Neural cell (in vitro differentiated cells): ENCODE measurements at regions not wholly inside any gene's neighbourhood (a gene's known extent, or its start where the extent isn't known, plus 50 kb on each side); places are given as distances from the start of the nearest gene placed in this dataset.

Experiments used
- H2AFZ ChIP-seq: fragments of 200-600, 300-800 bp; sonication (generic), shearing (Covaris generic); 2 replicates; pipeline ENCODE4 v1.6.0; 2014; ENCODE audit warnings: low read depth, mild to moderate bottlenecking, antibody characterized with exemption, low read length, moderate library complexity
- H3F3A ChIP-seq: fragments of 200-600 bp; shearing (Covaris generic); 2 replicates; pipeline ENCODE4 v1.6.1; 2016; ENCODE audit warnings: mild to moderate bottlenecking, moderate library complexity, mixed read lengths, antibody characterized with exemption, low read length; ENCODE audit not compliant: insufficient read depth, poor library complexity, severe bottlenecking
- H3K27ac ChIP-seq: fragments of 200-600, 300-800 bp; sonication (generic), shearing (Covaris generic); 2 replicates; pipeline ENCODE4 v1.5.1; 2014; ENCODE audit warnings: mild to moderate bottlenecking, low read length, moderate library complexity
- H3K27me3 ChIP-seq: fragments of 300-800, 200-600 bp; sonication (generic), shearing (Covaris generic); 2 replicates; pipeline ENCODE4 v1.6.0; 2014; ENCODE audit warnings: mild to moderate bottlenecking, low read depth, low read length, moderate library complexity; ENCODE audit not compliant: insufficient read depth
- H3K36me3 ChIP-seq: fragments of 300-800, 200-600 bp; sonication (generic), shearing (Covaris generic); 2 replicates; pipeline ENCODE4 v1.5.1; 2014; ENCODE audit warnings: mild to moderate bottlenecking, antibody characterized with exemption, low read length, moderate library complexity; ENCODE audit not compliant: insufficient read depth
- H3K4me2 ChIP-seq: fragments of 300-800, 200-600 bp; sonication (generic), shearing (Covaris generic); 2 replicates; pipeline ENCODE4 v1.6.0; 2014; ENCODE audit warnings: mild to moderate bottlenecking, low read length
- H3K4me3 ChIP-seq: fragments of 300-800, 200-600 bp; sonication (generic), shearing (Covaris generic); 2 replicates; pipeline ENCODE4 v1.5.1; 2014; ENCODE audit warnings: mild to moderate bottlenecking, low read length, moderate library complexity
- H3K79me2 ChIP-seq: fragments of 200-600 bp; shearing (Covaris generic); replicated peaks from 2 replicates; pipeline ENCODE4 v1.6.0; 2014; ENCODE audit warnings: mild to moderate bottlenecking, low read length, moderate library complexity; ENCODE audit not compliant: insufficient read depth
- H3K9ac ChIP-seq: fragments of 300-800, 200-600 bp; sonication (generic), shearing (Covaris generic); 2 replicates; pipeline ENCODE4 v1.6.1; 2016; ENCODE audit warnings: mild to moderate bottlenecking, low read length, mixed read lengths
- H3K9me2 ChIP-seq: fragments of 200-600 bp; shearing (Covaris generic); 2 replicates; pipeline ENCODE4 v1.6.1; 2016; ENCODE audit warnings: mild to moderate bottlenecking, low read length, mixed read lengths; ENCODE audit not compliant: insufficient read depth
- H3K9me3 ChIP-seq: fragments of 200-600, 300-800 bp; sonication (generic), shearing (Covaris generic); 2 replicates; pipeline ENCODE4 v1.6.1; 2016; ENCODE audit warnings: mild to moderate bottlenecking, mixed run types, low read length, moderate library complexity, mixed read lengths
- H4K20me1 ChIP-seq: fragments of 200-600 bp; shearing (Covaris generic); 2 replicates; pipeline ENCODE4 v1.6.1; 2016; ENCODE audit warnings: mild to moderate bottlenecking, mixed run types; ENCODE audit not compliant: insufficient read depth
- CTCF ChIP-seq: fragments of 450-650 bp; IDR thresholded peaks from 2 replicates; pipeline ENCODE4 v1.5.1; 2014; ENCODE audit warnings: antibody characterized with exemption, mild to moderate bottlenecking, moderate library complexity; ENCODE audit not compliant: poor library complexity, severe bottlenecking
- EP300 ChIP-seq: fragments of 450-650 bp; conservative IDR thresholded peaks from 2 replicates; pipeline ENCODE4 v1.6.1; 2014; ENCODE audit warnings: antibody characterized with exemption, mild to moderate bottlenecking, moderate library complexity; ENCODE audit not compliant: poor library complexity, severe bottlenecking
- EZH2 ChIP-seq: fragments of 200-600, 300-800 bp; shearing (Covaris generic), sonication (generic); IDR thresholded peaks from 2 replicates; pipeline ENCODE4 v1.6.1; 2014; ENCODE audit warnings: antibody characterized with exemption, low read length, borderline replicate concordance, mild to moderate bottlenecking; ENCODE audit not compliant: insufficient read depth, poor library complexity, severe bottlenecking
- MXI1 ChIP-seq: fragments of 450-650 bp; conservative IDR thresholded peaks from 2 replicates; pipeline ENCODE4 v1.6.1; 2014; ENCODE audit warnings: antibody characterized with exemption, mild to moderate bottlenecking; ENCODE audit not compliant: poor library complexity, severe bottlenecking
- POLR2AphosphoS5 ChIP-seq: IDR thresholded peaks from 2 replicates; pipeline ENCODE4 v1.6.1; 2012
- RAD21 ChIP-seq: fragments of 450-650 bp; conservative IDR thresholded peaks from 2 replicates; pipeline ENCODE4 v1.6.1; 2014; ENCODE audit warnings: antibody characterized with exemption, mild to moderate bottlenecking, moderate library complexity
- REST ChIP-seq: IDR thresholded peaks from 2 replicates; pipeline ENCODE4 v1.6.1; 2012; ENCODE audit warnings: borderline replicate concordance
- SMC3 ChIP-seq: fragments of 450-650 bp; conservative IDR thresholded peaks from 2 replicates; pipeline ENCODE4 v1.6.1; 2014; ENCODE audit warnings: antibody characterized with exemption, mild to moderate bottlenecking, moderate library complexity; ENCODE audit not compliant: poor library complexity
- TAF1 ChIP-seq: IDR thresholded peaks from 2 replicates; pipeline ENCODE4 v1.6.1; 2012; ENCODE audit warnings: low read depth

GRCh38 chr1:103459346-103459745, 66.2 kb upstream of the RNPC3 start:
- H3K9me2 ChIP-seq = no peaks in the 10 kb centered on the region
- no peak overlapping the region for H3K9ac ChIP-seq
- no peak overlapping the region for H2AFZ ChIP-seq
- no peaks in the 10 kb centered on the region for H3K9me3 ChIP-seq
- H3K4me2 ChIP-seq = no peak overlapping the region
- no peaks in the 10 kb centered on the region for H4K20me1 ChIP-seq
- no peaks in the 10 kb centered on the region for H3K27me3 ChIP-seq
- H3K79me2 ChIP-seq = no peaks in the 10 kb centered on the region
- H3F3A ChIP-seq = no peaks in the 10 kb centered on the region
- no peaks in the 10 kb centered on the region for H3K36me3 ChIP-seq
- no peak overlapping the region for H3K4me3 ChIP-seq
- H3K27ac ChIP-seq = no peak overlapping the region
- TF ChIP-seq CTCF (no peak), EZH2 (no peak), TAF1 (no peak), EP300 (no peak), SMC3 (no peak), MXI1 (no peak), RAD21 (no peak)

- no peak overlapping the region for H3K4me3 ChIP-seq
- H4K20me1 ChIP-seq = no peaks in the 10 kb centered on the region
Observed at GRCh38 chr1:103457886-103458455, 67.5 kb upstream of the RNPC3 start.

More at GRCh38 chr1:103457886-103458455, 67.5 kb upstream of the RNPC3 start:
- no peak for TF ChIP-seq POLR2AphosphoS5
- no peak for TF ChIP-seq RAD21
- no peak for TF ChIP-seq CTCF
- TF ChIP-seq MXI1 = no peak
- no peak for TF ChIP-seq TAF1
- no peak for TF ChIP-seq REST
- no peak for TF ChIP-seq EP300
- no peak for TF ChIP-seq SMC3
- no peak for TF ChIP-seq EZH2
- Histone ChIP-seq H3K9ac (no peak overlapping the region), H3K27ac (no peak overlapping the region), H3K4me2 (no peak overlapping the region), H3K36me3 (no peaks in the 10 kb centered on the region), H2AFZ (no peak overlapping the region), H3K9me2 (no peaks in the 10 kb centered on the region), H3K27me3 (no peaks in the 10 kb centered on the region), H3K9me3 (no peaks in the 10 kb centered on the region), H3F3A (no peaks in the 10 kb centered on the region), H3K79me2 (no peaks in the 10 kb centered on the region)
